IPS DF 19.7 (cell line): ENCODE measurements at regions not wholly inside any gene's neighbourhood (a gene's known extent, or its start where the extent isn't known, plus 50 kb on each side); places are given as distances from the start of the nearest gene placed in this dataset.
A peak's percentile ranks its signal among the peaks of the same experiment; 100 is the strongest.
"Not testable (repeated sequence)": the region's sequence is repeated elsewhere in the genome, so short reads cannot be mapped to it uniquely, and the experiment has no call there.

ENCODE experiments used
- DNase-seq: peaks from one replicate; pipeline ENCODE4 v3.0.0-alpha.2; 2013; ENCODE audit warnings: low read depth, low spot score

GRCh38 chr12:67759829-67760228 lies 111.3 kb downstream of the DYRK2 start:
- no peak for DNase-seq

- no peak for DNase-seq
These were observed 112.2 kb downstream of the DYRK2 start for GRCh38 chr12:67760586-67761275.

GRCh38 chr12:67761566-67761965 lies 113.0 kb downstream of the DYRK2 start:
- DNase-seq, result no peak

- DNase-seq, result no peak
These were observed 115.5 kb downstream of the DYRK2 start for GRCh38 chr12:67764055-67764454.

- no peak for DNase-seq
These were observed 116.5 kb downstream of the DYRK2 start for GRCh38 chr12:67764946-67765619.

GRCh38 chr12:67765776-67766766 lies 117.5 kb downstream of the DYRK2 start:
- DNase-seq, result no peak

- DNase-seq, result peak; percentile 96
These were observed 124.0 kb downstream of the DYRK2 start for GRCh38 chr12:67772267-67773169.

- no peak for DNase-seq
These were observed 125.4 kb downstream of the DYRK2 start for GRCh38 chr12:67773896-67774295.

GRCh38 chr12:67774983-67775587 lies 126.5 kb downstream of the DYRK2 start:
- no peak for DNase-seq

GRCh38 chr12:67780580-67781084 lies 132.1 kb downstream of the DYRK2 start:
- no peak for DNase-seq

GRCh38 chr12:67782573-67782972 lies 134.0 kb downstream of the DYRK2 start:
- no peak for DNase-seq

GRCh38 chr12:67783393-67783792 lies 134.8 kb downstream of the DYRK2 start:
- DNase-seq, result no peak

GRCh38 chr12:67784831-67785230 lies 136.3 kb downstream of the DYRK2 start:
- DNase-seq, result no peak

GRCh38 chr12:67786086-67786485 lies 137.5 kb downstream of the DYRK2 start:
- no peak for DNase-seq

GRCh38 chr12:67788118-67788517 lies 139.6 kb downstream of the DYRK2 start:
- DNase-seq, result no peak

- DNase-seq, result no peak
These were observed 140.7 kb downstream of the DYRK2 start for GRCh38 chr12:67789266-67789665.

GRCh38 chr12:67790660-67791059 lies 142.1 kb downstream of the DYRK2 start:
- DNase-seq, result no peak

- DNase-seq, result not testable (repeated sequence)
These were observed 142.8 kb downstream of the DYRK2 start for GRCh38 chr12:67791362-67791761.

GRCh38 chr12:67792185-67792584 lies 143.6 kb downstream of the DYRK2 start:
- no peak for DNase-seq

- DNase-seq, result no peak
These were observed 145.6 kb downstream of the DYRK2 start for GRCh38 chr12:67794161-67794560.
